ENCODE measurements at regions not wholly inside any gene's neighbourhood (a gene's known extent, or its start where the extent isn't known, plus 50 kb on each side); places are given as distances from the start of the nearest gene placed in this dataset.

DNA sequence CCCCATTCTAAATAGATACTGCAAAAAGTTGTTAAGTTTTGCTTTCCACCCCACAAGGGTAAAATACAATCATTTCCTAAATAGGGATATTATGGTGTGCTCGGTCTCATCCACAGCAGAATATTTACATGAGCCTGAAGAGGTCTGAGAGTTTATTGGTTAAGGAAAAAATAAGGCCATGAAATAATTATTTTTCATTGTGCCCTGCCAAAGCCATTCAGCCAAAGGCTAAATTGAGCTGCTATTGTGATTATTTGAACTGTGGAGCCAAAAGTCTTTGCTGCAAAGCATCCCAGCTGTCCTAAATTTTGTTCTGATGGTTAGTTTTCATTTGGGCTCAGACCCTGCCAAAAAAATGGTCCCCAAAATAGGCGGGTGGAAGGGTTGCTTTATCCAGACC is 298.7 kb upstream of the ESRRG start:
- no peaks in the 10 kb centered on the region for H3K36me3 ChIP-seq
- H3K27me3 ChIP-seq, result no peaks in the 10 kb centered on the region
- no peak for DNase-seq (ENCODE audit: low read depth in 1 of 2, low spot score in 1 of 2)
- peaks cover 11% of the 10 kb centered on the region for H3K4me1 ChIP-seq (ENCODE audit: low read depth)
- H3K4me3 ChIP-seq, result no peak overlapping the region
- TF ChIP-seq, protein P1, sequence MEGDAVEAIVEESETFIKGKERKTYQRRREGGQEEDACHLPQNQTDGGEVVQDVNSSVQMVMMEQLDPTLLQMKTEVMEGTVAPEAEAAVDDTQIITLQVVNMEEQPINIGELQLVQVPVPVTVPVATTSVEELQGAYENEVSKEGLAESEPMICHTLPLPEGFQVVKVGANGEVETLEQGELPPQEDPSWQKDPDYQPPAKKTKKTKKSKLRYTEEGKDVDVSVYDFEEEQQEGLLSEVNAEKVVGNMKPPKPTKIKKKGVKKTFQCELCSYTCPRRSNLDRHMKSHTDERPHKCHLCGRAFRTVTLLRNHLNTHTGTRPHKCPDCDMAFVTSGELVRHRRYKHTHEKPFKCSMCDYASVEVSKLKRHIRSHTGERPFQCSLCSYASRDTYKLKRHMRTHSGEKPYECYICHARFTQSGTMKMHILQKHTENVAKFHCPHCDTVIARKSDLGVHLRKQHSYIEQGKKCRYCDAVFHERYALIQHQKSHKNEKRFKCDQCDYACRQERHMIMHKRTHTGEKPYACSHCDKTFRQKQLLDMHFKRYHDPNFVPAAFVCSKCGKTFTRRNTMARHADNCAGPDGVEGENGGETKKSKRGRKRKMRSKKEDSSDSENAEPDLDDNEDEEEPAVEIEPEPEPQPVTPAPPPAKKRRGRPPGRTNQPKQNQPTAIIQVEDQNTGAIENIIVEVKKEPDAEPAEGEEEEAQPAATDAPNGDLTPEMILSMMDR (IDR thresholded peaks at IDR 0.05; ENCODE audit: low read depth, low read length), result no peak
- H3K9me3 ChIP-seq (ENCODE audit: low read depth), result no peaks in the 10 kb centered on the region
- H3K27ac ChIP-seq, result no peak overlapping the region

DNA sequence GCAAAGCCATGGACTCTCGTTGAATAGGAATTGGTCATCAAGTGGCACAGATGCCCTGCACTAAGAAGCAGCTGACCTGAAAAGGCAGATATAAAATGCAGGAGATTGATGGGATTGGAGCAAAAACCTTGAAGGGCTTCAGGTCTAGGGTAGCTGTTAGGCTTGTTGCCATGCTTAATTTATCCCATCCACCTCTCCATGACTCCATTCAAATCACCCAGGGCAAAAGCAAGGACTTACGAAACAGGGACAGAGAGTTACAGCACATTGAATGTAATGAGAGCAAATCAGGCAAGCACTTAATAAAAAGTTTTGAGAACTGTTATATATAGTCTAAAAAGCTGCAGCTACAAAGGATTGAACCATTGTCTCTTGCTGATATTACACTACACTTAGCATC is 298.2 kb upstream of the ESRRG start:
- no peaks in the 10 kb centered on the region for H3K36me3 ChIP-seq
- H3K27me3 ChIP-seq, result no peaks in the 10 kb centered on the region
- no peaks in the 10 kb centered on the region for H3K9me3 ChIP-seq (ENCODE audit: low read depth)
- H3K4me3 ChIP-seq, result no peak overlapping the region
- DNase-seq (ENCODE audit: low read depth in 1 of 2, low spot score in 1 of 2), result no peak
- TF ChIP-seq, protein P1 (IDR thresholded peaks at IDR 0.05; ENCODE audit: low read depth, low read length), result no peak
- no peak overlapping the region for H3K27ac ChIP-seq
- peaks cover 16% of the 10 kb centered on the region for H3K4me1 ChIP-seq (ENCODE audit: low read depth)

- H3K4me1 ChIP-seq (ENCODE audit: low read depth), result peaks cover 24% of the 10 kb centered on the region
- DNase-seq (ENCODE audit: low read depth in 1 of 2, low spot score in 1 of 2), result no peak
- no peaks in the 10 kb centered on the region for H3K9me3 ChIP-seq (ENCODE audit: low read depth)
- no peak overlapping the region for H3K4me3 ChIP-seq
- H3K36me3 ChIP-seq, result peaks cover 3% of the 10 kb centered on the region
- no peaks in the 10 kb centered on the region for H3K27me3 ChIP-seq
- TF ChIP-seq, protein P1 (IDR thresholded peaks at IDR 0.05; ENCODE audit: low read depth, low read length), result no peak
- H3K27ac ChIP-seq, result no peak overlapping the region
These were observed 296.2 kb upstream of the ESRRG start for GRCh38 chr1:217019475-217019874.

- Histone ChIP-seq H3K36me3 (peaks cover 3% of the 10 kb centered on the region), H3K9me3 (ENCODE audit: low read depth) (no peaks in the 10 kb centered on the region), H3K27me3 (no peaks in the 10 kb centered on the region), H3K27ac (no peak overlapping the region), H3K4me1 (ENCODE audit: low read depth) (peaks cover 33% of the 10 kb centered on the region), H3K4me3 (no peak overlapping the region)
- DNase-seq (ENCODE audit: low read depth in 1 of 2, low spot score in 1 of 2), result no peak
- TF ChIP-seq, protein P1 (IDR thresholded peaks at IDR 0.05; ENCODE audit: low read depth, low read length), result no peak
These were observed 295.4 kb upstream of the ESRRG start for GRCh38 chr1:217018648-217019047.

- DNase-seq (ENCODE audit: low read depth in 1 of 2, low spot score in 1 of 2), result no peak
- Histone ChIP-seq H3K36me3 (peaks cover 3% of the 10 kb centered on the region), H3K27me3 (no peaks in the 10 kb centered on the region), H3K27ac (no peak overlapping the region), H3K4me3 (no peak overlapping the region), H3K9me3 (ENCODE audit: low read depth) (no peaks in the 10 kb centered on the region), H3K4me1 (ENCODE audit: low read depth) (peaks cover 47% of the 10 kb centered on the region)
- TF ChIP-seq, protein P1 (IDR thresholded peaks at IDR 0.05; ENCODE audit: low read depth, low read length), result no peak
These were observed 293.9 kb upstream of the ESRRG start for GRCh38 chr1:217017165-217017564.

DNA sequence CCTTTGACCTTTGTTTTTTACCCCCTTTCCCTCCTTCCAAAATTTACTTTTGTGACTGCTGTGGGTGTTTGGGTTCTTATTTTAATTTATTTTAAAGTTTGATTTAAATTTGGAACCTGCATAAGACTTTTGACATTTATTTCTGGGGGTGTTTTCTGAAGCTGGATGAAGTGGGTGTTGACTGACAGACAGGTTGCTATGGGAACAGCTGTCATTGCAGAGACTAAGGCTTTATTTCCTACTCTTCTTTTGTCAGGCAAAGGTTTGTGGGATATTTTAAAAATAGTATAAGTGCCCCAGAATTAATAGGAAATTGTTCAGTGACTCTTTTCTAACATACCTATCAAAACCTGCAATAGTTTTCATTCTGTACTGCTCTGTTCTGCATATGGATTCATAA is 290.8 kb upstream of the ESRRG start:
- H3K27me3 ChIP-seq, result no peaks in the 10 kb centered on the region
- peaks cover 49% of the 10 kb centered on the region for H3K4me1 ChIP-seq (ENCODE audit: low read depth)
- DNase-seq (ENCODE audit: low read depth in 1 of 2, low spot score in 1 of 2), result peak in 1 of 2 donors; percentile 51
- TF ChIP-seq, protein P1 (IDR thresholded peaks at IDR 0.05; ENCODE audit: low read depth, low read length), result no peak
- no peaks in the 10 kb centered on the region for H3K9me3 ChIP-seq (ENCODE audit: low read depth)
- peaks cover 3% of the 10 kb centered on the region for H3K36me3 ChIP-seq
- no peak overlapping the region for H3K4me3 ChIP-seq
- peak overlapping the region; percentile 53 for H3K27ac ChIP-seq

All from cardiac muscle cell (in vitro differentiated cells and primary cell).